IPS-NIHi11 (cell line): ENCODE measurements at regions not wholly inside any gene's neighbourhood (a gene's known extent, or its start where the extent isn't known, plus 50 kb on each side); places are given as distances from the start of the nearest gene placed in this dataset.
"Not testable (repeated sequence)": the region's sequence is repeated elsewhere in the genome, so short reads cannot be mapped to it uniquely, and the experiment has no call there.

Source experiments
- DNase-seq: peaks from one replicate; pipeline ENCODE4 v3.0.0; 2012; ENCODE audit warnings: mixed read lengths, low spot score

GRCh38 chr2:209305746-209306196 is 118.1 kb upstream of the MAP2 start:
- no peak for DNase-seq

- no peak for DNase-seq
Observed at GRCh38 chr2:209307161-209308001, 116.5 kb upstream of the MAP2 start.

- DNase-seq = no peak
Observed at GRCh38 chr2:209308415-209308814, 115.4 kb upstream of the MAP2 start.

GRCh38 chr2:209311948-209312347 is 111.9 kb upstream of the MAP2 start:
- DNase-seq = no peak

- DNase-seq = not testable (repeated sequence)
Observed at GRCh38 chr2:209312450-209312849, 111.4 kb upstream of the MAP2 start.

GRCh38 chr2:209314653-209315052 is 109.2 kb upstream of the MAP2 start:
- no peak for DNase-seq

- no peak for DNase-seq
Observed at GRCh38 chr2:209316141-209316540, 107.7 kb upstream of the MAP2 start.

- no peak for DNase-seq
Observed at GRCh38 chr2:209321076-209321475, 102.8 kb upstream of the MAP2 start.

GRCh38 chr2:209321581-209321980 is 102.3 kb upstream of the MAP2 start:
- no peak for DNase-seq

- DNase-seq = no peak
Observed at GRCh38 chr2:209322041-209322440, 101.8 kb upstream of the MAP2 start.

GRCh38 chr2:209322905-209323512 is 100.8 kb upstream of the MAP2 start:
- no peak for DNase-seq

- DNase-seq = no peak
Observed at GRCh38 chr2:209323738-209324137, 100.1 kb upstream of the MAP2 start.

- no peak for DNase-seq
Observed at GRCh38 chr2:209324281-209324680, 99.6 kb upstream of the MAP2 start.

GRCh38 chr2:209331291-209331844 is 92.5 kb upstream of the MAP2 start:
- peak; percentile 18 for DNase-seq

GRCh38 chr2:209334188-209335017 is 89.4 kb upstream of the MAP2 start:
- DNase-seq = peak; percentile 53

GRCh38 chr2:209340522-209340921 is 83.3 kb upstream of the MAP2 start:
- no peak for DNase-seq

GRCh38 chr2:209344349-209344748 is 79.5 kb upstream of the MAP2 start:
- DNase-seq = no peak

GRCh38 chr2:209348433-209348832 is 75.4 kb upstream of the MAP2 start:
- no peak for DNase-seq

- DNase-seq = no peak
Observed at GRCh38 chr2:209351636-209352035, 72.2 kb upstream of the MAP2 start.

GRCh38 chr2:209358992-209359391 is 64.9 kb upstream of the MAP2 start:
- no peak for DNase-seq

- DNase-seq = no peak
Observed at GRCh38 chr2:209367075-209367747, 56.6 kb upstream of the MAP2 start.

- DNase-seq = no peak
Observed at GRCh38 chr2:209368406-209368805, 55.4 kb upstream of the MAP2 start.
